ENCODE measurements at regions not wholly inside any gene's neighbourhood (a gene's known extent, or its start where the extent isn't known, plus 50 kb on each side); places are given as distances from the start of the nearest gene placed in this dataset.

DNA sequence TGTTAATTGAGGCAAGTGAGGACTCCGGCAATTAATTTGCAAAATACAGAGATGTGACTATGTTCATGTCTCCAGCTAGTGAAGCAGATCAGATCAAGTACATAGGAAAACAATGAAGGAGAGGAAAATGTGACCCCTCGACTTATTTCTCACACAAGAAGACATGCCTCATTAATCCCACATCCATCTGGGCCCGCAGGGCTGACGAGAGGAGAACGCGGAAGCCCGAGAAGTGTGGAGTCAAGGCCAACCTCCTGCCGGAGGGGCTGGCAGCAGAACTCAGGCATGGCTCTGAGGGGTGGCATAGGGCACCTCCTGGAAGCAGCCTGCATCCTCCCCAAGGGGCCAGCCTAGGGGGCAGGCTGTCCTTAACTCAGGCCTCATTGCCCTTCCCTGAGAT is 54.4 kb downstream of the ZNF503 start:
- peak; percentile 95 for DNase-seq (ENCODE audit: low read depth)
- in situ Hi-C loops (cut with HindIII; ENCODE audit: low pct_unique_long_range_greater_than_20kb, low sequenced_read_pairs) = no loop called here

DNA sequence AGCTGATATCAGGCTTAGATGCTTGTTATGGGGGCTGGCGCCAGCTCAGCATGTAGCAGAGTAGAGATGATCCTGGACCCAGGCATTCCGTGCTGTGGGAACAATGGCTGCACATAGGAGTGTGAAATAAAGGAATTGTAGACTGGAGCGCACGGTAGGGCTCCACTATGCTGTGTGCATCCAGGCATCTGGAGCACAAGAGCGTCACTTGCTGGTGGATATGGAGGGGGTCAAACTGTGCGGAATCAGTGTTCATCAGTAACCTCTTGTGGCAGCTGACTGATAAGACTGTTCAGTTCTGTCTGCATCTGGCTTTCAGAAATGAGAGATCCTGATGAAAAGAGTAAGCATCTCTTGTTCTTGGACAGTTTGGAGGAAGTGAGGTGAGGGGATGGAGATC is 55.8 kb downstream of the ZNF503 start:
- DNase-seq (ENCODE audit: low read depth) = no peak
- in situ Hi-C loops (cut with HindIII; ENCODE audit: low pct_unique_long_range_greater_than_20kb, low sequenced_read_pairs) = no loop called here

DNA sequence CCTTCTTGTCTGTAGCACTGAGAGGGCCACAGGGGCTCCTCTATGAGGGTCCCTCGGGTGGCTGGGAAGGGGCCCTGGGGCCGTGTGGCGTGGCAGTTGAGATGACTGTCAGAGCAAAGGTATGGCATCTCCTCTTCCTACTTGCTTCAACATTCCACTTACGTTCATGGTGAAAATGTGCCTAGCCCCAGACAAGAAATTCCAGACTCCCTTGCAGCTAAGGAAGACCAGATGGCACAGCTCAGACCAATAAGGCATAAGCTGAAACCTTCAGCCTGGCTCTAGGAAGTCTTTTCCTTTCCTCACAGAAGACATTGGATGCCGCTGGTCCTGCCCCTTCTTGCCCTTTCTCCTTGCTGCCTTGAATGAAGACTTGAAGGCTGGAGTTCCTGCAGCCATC is 57.4 kb downstream of the ZNF503 start:
- in situ Hi-C loops (cut with HindIII; ENCODE audit: low pct_unique_long_range_greater_than_20kb, low sequenced_read_pairs) = no loop called here
- DNase-seq (ENCODE audit: low read depth) = no peak

DNA sequence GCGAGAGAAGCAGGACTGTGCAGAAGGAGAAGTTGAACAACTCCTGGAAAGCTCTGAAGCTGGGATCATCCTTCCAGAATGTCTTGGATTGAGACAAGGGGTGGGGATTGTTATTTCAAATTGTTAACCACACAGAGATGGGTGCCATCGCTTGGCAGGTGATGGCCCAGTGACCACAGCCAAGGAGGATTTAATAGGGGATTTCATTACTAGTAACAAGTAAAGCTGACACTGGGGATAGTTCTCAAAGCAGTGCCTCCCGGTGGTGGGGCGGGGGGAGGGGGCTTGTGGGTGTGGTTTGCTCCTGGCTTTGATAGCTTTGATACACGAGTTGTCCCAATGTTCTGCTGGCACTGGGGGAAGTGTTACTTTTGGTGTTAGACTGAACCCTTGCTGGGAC is 59.2 kb downstream of the ZNF503 start:
- no peak for DNase-seq (ENCODE audit: low read depth)
- in situ Hi-C loops (cut with HindIII; ENCODE audit: low pct_unique_long_range_greater_than_20kb, low sequenced_read_pairs) = no loop called here

DNA sequence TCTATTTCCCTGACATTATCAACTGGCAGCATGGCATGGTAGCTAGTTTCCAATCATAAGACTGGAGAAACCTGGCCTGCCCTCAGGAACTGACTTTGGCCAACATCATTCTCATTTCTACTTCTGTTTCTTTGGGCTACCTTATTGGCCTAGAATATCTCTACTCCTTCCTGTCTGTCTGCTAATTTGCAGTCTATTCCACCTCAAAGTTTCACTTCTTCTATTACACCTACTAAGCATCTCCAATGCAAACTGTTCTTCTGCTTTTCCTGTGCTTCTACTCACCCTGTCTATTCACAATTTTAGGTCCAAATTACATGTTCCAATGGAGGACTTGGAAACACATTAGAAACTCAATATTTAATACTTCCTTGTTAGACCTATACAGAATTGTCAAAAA is 65.6 kb downstream of the ZNF503 start:
- in situ Hi-C loops (cut with HindIII; ENCODE audit: low pct_unique_long_range_greater_than_20kb, low sequenced_read_pairs) = no loop called here
- DNase-seq (ENCODE audit: low read depth) = no peak

DNA sequence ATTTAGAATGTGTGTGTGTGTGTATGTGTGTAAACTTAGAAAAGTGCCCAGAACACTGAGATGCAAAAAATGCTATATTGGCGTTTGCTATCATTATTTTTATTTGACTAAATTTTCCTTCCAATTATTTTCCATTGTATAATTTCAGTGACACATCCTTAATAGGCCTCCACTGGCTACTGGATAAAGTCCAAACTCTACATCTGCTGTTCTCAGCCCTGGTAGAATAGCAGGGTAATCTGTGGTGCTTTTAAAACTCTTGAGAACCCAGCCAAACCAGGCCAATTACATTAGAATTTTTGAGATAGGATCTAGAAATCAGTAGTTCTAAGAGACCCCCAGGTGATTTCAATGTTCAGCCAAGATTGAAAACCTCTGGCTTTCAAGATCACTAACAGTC is 66.4 kb downstream of the ZNF503 start:
- DNase-seq (ENCODE audit: low read depth) = no peak
- in situ Hi-C loops (cut with HindIII; ENCODE audit: low pct_unique_long_range_greater_than_20kb, low sequenced_read_pairs) = no loop called here

DNA sequence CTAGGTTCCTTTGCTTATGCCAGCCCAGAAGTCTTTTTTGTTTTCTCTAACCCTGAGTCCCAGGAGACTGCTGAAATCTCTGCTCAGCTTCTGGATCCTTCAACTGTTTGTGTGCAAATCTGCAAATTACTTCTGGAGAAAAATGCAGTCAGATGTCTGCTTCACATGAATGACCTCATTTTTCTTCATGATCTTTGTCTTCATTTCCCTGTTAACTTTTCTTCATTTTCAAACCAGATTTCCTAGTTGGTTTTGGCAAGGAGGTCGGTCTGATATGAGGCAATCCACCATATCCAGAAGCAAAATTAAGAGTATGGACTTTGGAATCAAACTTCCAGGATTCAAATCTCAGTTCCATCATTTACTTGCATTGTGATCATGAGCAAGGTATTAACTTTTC is 66.8 kb downstream of the ZNF503 start:
- DNase-seq (ENCODE audit: low read depth) = no peak
- in situ Hi-C loops (cut with HindIII; ENCODE audit: low pct_unique_long_range_greater_than_20kb, low sequenced_read_pairs) = no loop called here

DNA sequence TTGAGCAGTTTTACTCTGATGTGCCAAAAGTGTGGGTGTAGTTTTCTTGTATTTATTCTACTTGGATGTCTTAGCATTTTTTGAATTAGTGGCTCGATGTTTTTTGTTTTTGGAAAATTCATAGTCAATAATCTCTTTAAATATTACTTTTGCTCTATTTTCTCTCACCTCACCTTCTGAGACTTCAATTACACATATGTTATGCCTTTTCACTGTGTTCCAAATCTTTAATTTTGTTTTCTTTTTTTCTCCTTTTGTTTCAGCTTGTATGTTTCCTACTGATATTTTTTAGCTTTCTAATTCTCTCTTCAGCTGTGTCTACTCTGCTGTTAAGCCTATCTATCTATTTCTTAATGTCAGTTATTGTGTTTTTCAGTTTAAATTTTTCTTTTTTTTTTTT is 69.5 kb downstream of the ZNF503 start:
- in situ Hi-C loops (cut with HindIII; ENCODE audit: low pct_unique_long_range_greater_than_20kb, low sequenced_read_pairs) = no loop called here
- no peak for DNase-seq (ENCODE audit: low read depth)

DNA sequence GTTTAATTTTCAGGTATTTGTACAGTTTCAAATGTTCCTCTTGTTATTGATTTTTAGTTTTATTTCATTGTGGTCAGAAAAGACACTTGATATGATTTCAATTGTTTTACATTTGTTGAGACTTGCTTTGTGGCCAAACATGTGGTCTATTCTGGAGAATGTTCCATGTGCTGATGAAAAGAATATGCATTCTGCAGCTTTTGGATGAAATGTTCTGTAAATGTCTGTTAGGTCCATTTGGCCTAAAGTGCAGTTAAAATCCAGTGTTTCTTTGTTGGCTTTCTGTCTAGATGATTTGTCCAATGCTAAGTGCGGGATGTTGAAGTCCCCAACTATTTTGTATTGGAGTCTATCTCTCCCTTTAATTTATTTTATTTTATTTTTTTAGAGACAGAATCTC is 70.5 kb downstream of the ZNF503 start:
- in situ Hi-C loops (cut with HindIII; ENCODE audit: low pct_unique_long_range_greater_than_20kb, low sequenced_read_pairs) = no loop called here
- DNase-seq (ENCODE audit: low read depth) = no peak

DNA sequence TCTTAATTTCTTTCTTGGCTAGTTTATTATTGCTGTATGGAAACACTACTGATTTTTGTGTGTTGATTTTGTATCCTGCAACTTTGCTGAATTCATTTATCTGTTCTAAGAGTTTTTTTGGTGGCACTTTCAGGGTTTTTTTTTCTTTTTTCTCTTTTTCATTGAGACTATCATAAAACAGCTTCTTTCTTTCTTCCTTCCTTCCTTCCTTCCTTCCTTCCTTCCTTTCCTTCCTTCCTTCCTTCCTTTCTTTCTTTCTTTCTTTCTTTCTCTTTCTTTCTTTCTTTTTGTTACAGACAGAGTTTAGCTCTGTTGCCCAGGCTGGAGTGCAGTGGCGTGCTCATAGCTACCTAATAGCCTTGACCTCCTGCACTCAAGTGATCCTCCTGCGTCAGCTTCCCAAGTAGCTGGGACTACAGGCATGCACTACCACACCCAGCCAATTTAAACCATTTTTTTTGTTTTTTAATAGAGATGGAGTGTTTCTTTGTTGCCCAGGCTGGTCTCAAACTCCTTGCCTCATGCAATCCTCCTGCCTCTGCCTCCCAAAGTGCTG is 72.3 kb downstream of the ZNF503 start:
- in situ Hi-C loops (cut with HindIII; ENCODE audit: low pct_unique_long_range_greater_than_20kb, low sequenced_read_pairs) = no loop called here
- no peak for DNase-seq (ENCODE audit: low read depth)

DNA sequence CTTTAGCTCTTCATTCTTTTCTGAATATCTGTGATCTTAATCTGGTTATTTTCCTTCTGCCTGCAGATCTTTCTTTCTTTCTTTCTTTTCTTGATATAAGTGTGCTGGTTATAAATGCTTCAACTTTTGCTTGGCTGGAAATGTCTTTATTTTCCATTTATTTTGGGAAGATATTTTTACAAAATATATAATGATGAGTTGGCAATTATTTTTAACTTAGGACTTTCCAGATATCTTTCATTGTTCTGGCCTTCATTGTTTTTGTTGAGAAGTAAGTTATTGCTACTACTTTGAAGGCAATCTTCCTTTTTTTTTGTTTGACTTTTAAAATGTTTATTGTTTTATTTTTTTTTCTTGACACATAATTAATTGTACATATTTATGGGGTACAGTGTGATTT is 75.3 kb downstream of the ZNF503 start:
- no peak for DNase-seq (ENCODE audit: low read depth)
- in situ Hi-C loops (cut with HindIII; ENCODE audit: low pct_unique_long_range_greater_than_20kb, low sequenced_read_pairs) = no loop called here

DNA sequence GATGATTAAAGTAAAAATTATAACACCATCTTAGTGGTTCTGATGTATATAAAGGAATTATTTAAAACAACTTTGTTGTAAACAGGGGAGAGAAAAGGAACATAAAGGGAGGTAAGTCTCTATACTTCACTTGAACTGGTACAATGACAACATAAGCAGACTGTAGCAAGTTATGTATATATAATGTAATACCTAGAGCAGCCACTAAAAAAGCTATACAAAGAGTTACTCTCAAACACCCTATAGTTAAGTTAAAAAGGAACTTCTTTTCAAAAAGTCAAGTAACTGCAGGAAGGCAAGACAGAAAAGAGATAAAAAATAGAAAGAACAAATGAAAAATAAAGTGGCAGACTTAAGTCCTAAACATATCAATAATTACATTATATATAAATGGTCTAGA is 82.3 kb downstream of the ZNF503 start:
- DNase-seq (ENCODE audit: low read depth) = no peak
- in situ Hi-C loops (cut with HindIII; ENCODE audit: low pct_unique_long_range_greater_than_20kb, low sequenced_read_pairs) = no loop called here

DNA sequence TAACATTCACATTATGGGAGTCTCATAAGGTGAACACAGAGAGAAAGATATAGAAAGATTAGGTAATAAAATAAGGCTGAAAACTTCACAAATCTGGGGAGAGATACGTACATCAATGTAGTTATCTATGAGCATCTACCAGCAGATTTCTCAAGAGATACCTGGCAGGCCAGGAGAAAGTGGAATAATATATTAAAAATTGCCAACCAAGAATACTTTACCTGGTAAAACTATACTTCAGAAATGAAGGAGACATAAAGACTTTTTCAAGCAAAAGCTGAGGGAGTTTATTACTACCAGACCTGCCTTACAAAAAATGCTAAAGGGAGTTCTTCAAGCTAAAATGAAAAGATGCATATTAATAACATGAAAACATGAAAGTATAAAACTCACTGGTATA is 78.8 kb upstream of the COMTD1 start:
- in situ Hi-C loops (cut with HindIII; ENCODE audit: low pct_unique_long_range_greater_than_20kb, low sequenced_read_pairs) = no loop called here
- DNase-seq (ENCODE audit: low read depth) = no peak

DNA sequence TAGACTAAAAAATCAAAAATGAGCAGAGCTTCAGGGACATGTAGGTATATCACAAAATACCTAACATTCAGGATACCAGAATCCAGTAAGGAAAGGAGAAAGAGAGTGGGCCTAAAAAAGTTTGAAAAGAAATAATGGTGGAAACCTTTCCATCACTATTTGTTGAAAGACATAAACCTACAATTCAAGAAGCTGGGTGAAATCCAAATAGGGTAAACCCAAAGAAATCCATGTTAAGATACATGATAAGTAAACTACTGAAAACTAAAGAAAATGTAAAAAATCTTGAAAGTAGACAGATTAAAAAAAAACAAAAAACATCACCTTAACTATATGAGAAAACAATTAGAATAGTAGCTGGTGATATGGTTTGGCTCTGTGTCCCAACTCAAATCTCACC is 76.7 kb upstream of the COMTD1 start:
- in situ Hi-C loops (cut with HindIII; ENCODE audit: low pct_unique_long_range_greater_than_20kb, low sequenced_read_pairs) = no loop called here
- DNase-seq (ENCODE audit: low read depth) = no peak

DNA sequence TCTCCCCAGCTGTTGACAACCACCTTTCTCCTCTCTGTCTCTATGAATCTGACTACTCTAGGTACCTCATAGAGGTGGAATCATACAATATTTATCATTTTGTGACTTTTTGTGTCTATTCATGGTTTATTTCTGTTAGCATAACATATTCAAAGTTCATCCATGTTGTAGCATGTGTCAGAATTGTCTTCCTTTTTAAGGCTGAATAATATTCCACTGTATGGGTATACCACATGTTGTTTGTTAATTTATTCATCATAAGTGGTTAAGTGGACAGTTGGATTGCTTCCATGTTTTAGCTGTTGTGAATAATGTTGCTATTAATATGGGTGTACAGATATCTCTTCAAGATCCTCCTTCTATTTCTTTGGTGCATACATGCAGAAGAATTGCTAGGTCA is 69.9 kb upstream of the COMTD1 start:
- in situ Hi-C loops (cut with HindIII; ENCODE audit: low pct_unique_long_range_greater_than_20kb, low sequenced_read_pairs) = no loop called here
- DNase-seq (ENCODE audit: low read depth) = no peak

DNA sequence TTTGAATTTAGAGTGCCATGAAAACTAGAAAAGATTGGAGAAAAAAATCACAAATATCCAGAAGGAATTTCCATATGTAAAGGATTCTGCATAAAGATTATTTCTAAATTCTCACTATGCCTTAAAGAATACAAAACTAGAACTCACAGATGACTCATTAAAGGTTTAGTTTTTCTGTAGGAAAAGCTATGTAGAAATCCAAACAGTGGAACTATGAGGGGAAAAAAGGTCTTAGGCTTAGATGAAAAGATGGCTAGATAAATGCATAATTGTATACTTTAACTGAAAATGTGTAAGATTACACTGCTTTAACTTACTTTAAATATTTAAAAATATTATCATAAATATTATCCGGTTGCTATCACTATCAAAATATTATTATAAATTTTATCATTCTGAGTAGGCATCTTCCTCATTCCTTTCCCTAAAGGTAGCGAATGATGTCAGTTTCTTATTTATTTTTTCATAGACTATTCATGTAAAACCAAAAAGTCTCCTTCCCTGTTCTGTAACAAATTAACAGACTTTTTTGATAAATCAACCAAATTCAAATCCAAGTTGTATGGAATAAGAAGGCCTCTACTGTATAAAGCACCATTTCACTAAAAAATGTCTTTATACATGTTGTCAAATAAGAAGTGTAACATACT is 69.1 kb upstream of the COMTD1 start:
- peak; percentile 56 for DNase-seq (ENCODE audit: low read depth)
- in situ Hi-C loops (cut with HindIII; ENCODE audit: low pct_unique_long_range_greater_than_20kb, low sequenced_read_pairs) = no loop called here

DNA sequence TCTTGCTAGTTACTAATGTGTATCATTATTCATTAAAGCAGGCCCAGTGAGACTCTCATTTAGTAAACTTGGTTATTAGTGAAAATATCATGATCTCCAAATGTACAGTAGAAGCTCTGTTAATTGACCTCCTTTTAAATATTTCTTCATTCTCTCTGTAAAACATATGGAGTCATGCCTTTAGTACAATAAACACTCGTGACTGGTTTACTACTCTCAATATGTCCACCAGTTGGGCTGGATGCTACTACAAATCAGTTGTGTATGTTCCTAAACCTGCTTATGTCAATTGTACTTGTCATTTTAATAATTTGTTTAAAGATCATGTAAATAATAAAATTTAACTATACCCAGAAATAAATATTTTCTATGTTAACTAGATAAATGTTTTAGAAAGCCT is 68.6 kb upstream of the COMTD1 start:
- in situ Hi-C loops (cut with HindIII; ENCODE audit: low pct_unique_long_range_greater_than_20kb, low sequenced_read_pairs) = no loop called here
- no peak for DNase-seq (ENCODE audit: low read depth)

DNA sequence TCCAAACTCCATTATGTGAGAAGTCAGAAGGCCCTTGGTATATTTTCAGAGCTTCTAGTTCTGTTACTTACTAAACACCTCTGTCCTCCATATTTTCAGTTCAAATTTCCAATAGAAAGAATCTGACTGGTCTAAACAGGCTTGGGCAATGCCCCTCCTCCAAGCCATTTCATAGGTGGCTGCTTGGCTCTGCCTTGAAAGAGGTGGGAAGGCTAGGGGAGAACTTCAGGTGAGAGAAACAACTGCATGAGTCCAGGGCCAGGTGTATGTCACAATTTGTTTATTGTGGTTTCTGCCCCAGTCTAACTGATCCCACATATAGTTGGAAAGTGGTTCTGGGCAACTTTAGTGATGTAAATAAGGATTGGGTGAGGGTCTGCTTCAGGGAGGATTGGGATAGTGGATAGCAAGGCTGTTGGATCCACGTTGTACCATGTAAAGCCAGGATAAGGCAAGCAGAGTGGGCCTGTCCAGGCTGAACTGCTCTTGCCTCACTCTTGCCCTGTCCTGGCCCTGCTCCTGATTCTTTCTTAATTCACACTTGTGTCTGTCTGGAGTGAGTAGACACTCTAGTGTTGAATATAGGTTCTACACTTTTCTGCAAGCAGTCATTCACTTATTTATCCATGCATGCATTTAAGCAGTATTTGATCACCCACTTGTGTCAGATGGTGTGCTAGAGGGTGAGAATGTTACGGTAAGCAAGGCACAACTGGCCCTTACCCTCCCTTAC is 67.5 kb upstream of the COMTD1 start:
- DNase-seq (ENCODE audit: low read depth) = no peak
- in situ Hi-C loops (cut with HindIII; ENCODE audit: low pct_unique_long_range_greater_than_20kb, low sequenced_read_pairs) = no loop called here

DNA sequence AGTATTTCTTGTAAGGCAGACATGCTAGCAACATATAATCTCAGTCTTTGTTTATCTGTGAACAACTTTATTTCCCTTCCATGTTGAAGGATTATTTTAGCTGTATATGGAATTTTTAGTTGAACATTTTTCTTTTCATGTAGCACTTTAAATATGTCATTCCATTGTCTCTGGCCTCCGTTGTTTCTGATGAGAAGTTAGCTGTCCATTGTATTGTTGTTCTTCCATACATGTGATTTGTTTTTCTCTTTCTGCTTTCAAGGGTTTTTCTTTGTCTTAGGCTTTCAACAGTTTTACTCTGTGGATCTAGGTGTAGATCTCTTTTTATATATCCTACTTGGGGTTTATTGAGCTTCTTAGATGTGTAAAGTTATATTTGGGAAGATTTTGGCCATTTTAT is 66.3 kb upstream of the COMTD1 start:
- in situ Hi-C loops (cut with HindIII; ENCODE audit: low pct_unique_long_range_greater_than_20kb, low sequenced_read_pairs) = no loop called here

DNA sequence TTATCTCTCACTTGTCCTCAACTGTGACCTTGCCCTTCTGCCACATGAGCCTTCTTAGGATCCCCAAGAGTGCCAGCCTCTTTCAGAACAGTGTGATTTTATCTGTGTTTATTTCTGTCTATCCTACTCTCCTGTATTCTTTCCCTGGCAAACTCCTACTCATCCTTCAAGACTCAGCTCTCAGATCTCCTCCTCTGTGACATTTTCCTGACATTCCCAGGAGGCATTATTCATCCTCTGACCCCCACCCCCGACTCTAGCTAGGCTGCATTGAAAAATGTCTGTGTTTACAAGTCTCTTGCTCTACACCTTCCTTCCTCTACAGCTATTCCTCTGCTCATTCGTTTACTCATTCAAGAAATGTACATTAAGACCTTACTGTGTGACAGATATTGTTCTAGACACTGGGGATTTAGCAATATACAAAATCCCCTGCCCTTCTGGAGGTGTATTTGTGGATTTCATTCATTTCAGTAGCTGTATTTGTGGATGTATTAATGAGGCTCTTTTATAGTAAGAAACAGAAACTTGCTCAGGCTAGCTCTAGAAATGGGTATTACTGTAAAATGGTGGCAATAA is 61.4 kb upstream of the COMTD1 start:
- in situ Hi-C loops (cut with HindIII; ENCODE audit: low pct_unique_long_range_greater_than_20kb, low sequenced_read_pairs) = no loop called here
- no peak for DNase-seq (ENCODE audit: low read depth)

More for the DNA sequence above, 66.3 kb upstream of the COMTD1 start:
- DNase-seq (ENCODE audit: low read depth) = no peak
